ENCODE measurements at regions not wholly inside any gene's neighbourhood (a gene's known extent, or its start where the extent isn't known, plus 50 kb on each side); places are given as distances from the start of the nearest gene placed in this dataset.

DNA sequence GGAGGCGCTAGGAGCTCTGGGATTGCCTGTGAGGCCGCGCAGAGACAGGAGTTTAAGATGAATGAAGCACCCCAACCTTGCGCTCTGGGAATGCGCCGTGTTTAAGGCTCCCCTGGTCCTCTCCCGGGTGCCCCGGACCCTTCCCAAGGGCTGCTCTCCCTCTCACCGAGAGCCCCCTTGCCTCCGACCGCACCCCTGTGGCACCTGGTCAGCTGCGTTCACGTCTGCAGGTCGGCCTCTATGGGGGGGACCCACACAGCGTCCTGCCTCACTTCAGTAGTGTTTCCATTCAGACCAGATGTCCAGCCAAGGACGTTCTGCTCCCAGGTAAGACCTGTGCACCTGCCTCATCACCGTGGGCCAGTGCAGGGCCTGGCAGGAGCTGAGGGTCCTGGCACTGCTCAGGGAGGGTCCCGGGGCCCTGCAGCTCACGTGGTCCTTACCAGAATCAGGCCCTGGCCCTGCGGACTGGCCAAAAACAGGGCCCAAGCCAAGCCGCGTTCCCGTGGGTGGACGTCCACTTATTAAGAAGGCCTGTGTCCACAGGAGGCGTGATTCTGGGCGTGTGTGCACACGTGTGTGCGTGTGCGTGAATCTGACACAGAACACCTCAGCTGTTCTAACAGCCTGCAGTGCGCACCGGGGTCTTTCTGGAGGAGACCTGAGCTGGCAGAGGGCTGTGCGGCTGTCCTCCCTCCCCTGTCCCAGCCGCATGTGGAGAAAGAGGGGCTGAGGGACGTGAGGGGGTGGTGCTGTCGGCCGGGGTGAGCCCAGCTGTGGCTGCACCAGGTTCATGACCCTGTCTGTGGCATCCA lies 79.9 kb upstream of the BHLHE23 start:
- FAIRE-seq (no peak), ATAC-seq (no peak), DNase-seq (ENCODE audit: low read depth in 1 of 2, low spot score in 1 of 2) (no peak)
- Histone ChIP-seq H3K4me1 (no peaks in the 10 kb centered on the region), H3K27ac (no peak overlapping the region), H3K4me2 (no peak overlapping the region), H3K4me3 (no peak overlapping the region), H3K9me3 (no peaks in the 10 kb centered on the region)
- 37% methylated on average over 27 of the region's 36 CpGs for WGBS (ENCODE audit: missing lambda C conversion rate)
- POLR2A ChIA-PET, result no interaction called here
- CTCF ChIA-PET, result interaction anchor here (0.7 kb wide), 1 partner anchor 32 kb away, joined by 3 read pairs; no protein-coding TSS in a partner anchor
- TF ChIP-seq RNF2 (IDR thresholded peaks at IDR 0.05; ENCODE audit: borderline replicate concordance, low read depth) (no peak), CEBPB (IDR thresholded peaks at IDR 0.05) (no peak), SMC3 (IDR thresholded peaks at IDR 0.05) (no peak), PBX3 (IDR thresholded peaks at IDR 0.05) (no peak), CBX2 (IDR thresholded peaks at IDR 0.05; ENCODE audit: borderline replicate concordance, low read depth) (no peak)

GRCh38 chr20:63085151-63085861 lies 78.5 kb upstream of the BHLHE23 start:
- CTCF ChIA-PET, result interaction anchor here (0.6 kb wide), 1 partner anchor 30 kb away, joined by 3 read pairs; no protein-coding TSS in a partner anchor
- ATAC-seq, result peak; percentile 21 to 52; a peak in 4 of 6 replicates
- Histone ChIP-seq H3K4me1 (no peaks in the 10 kb centered on the region), H3K4me2 (no peak overlapping the region), H3K9me3 (no peaks in the 10 kb centered on the region), H3K27ac (no peak overlapping the region), H3K4me3 (no peak overlapping the region)
- no peak for FAIRE-seq
- TF ChIP-seq ZSCAN20 (CRISPR knock-in tag; IDR thresholded peaks at IDR 0.05), result no peak
- no peak for TF ChIP-seq EHMT2 (IDR thresholded peaks at IDR 0.05; ENCODE audit: low read depth)
- TF ChIP-seq CEBPB (IDR thresholded peaks at IDR 0.05), result no peak
- TF ChIP-seq BCL3 (IDR thresholded peaks at IDR 0.05), result no peak
- TF ChIP-seq NPAS2 (CRISPR knock-in tag; IDR thresholded peaks at IDR 0.05; ENCODE audit: borderline replicate concordance), result no peak
- no peak for TF ChIP-seq SMC3 (IDR thresholded peaks at IDR 0.05)
- no peak for TF ChIP-seq SREBF2 (IDR thresholded peaks at IDR 0.05)
- TF ChIP-seq CBX8 (IDR thresholded peaks at IDR 0.05), result no peak
- TF ChIP-seq NR3C1 (IDR thresholded peaks at IDR 0.05), result no peak
- DNase-seq (ENCODE audit: low read depth in 1 of 2, low spot score in 1 of 2), result peak in 1 of 2 experiments; percentile 33
- POLR2A ChIA-PET, result no interaction called here
- whole genome bisulfite sequencing (ENCODE audit: missing lambda C conversion rate), result 39% methylated on average over 34 of the region's 34 CpGs

GRCh38 chr20:63084563-63084927 lies 77.8 kb upstream of the BHLHE23 start:
- no peak for TF ChIP-seq KDM1A (IDR thresholded peaks at IDR 0.05; ENCODE audit: low read depth)
- no peak for TF ChIP-seq CHD2 (IDR thresholded peaks at IDR 0.05; ENCODE audit: low read length, partially characterized antibody)
- no peak for TF ChIP-seq EHMT2 (IDR thresholded peaks at IDR 0.05; ENCODE audit: low read depth)
- TF ChIP-seq ZFP36 (IDR thresholded peaks at IDR 0.05; ENCODE audit: borderline replicate concordance, partially characterized antibody), result no peak
- no peak for TF ChIP-seq MYC (IDR thresholded peaks at IDR 0.05; ENCODE audit: borderline replicate concordance, low read length)
- no peak for TF ChIP-seq TP53 (CRISPR knock-in tag; IDR thresholded peaks at IDR 0.05)
- no peak for TF ChIP-seq EHF (CRISPR knock-in tag; IDR thresholded peaks at IDR 0.05)
- TF ChIP-seq EP300 (IDR thresholded peaks at IDR 0.05), result no peak
- TF ChIP-seq FOSB (CRISPR knock-in tag; IDR thresholded peaks at IDR 0.05), result no peak
- no peak for TF ChIP-seq HOXB5 (CRISPR knock-in tag; IDR thresholded peaks at IDR 0.05)
- TF ChIP-seq KDM5A (IDR thresholded peaks at IDR 0.05), result no peak
- TF ChIP-seq GATA3 (IDR thresholded peaks at IDR 0.05; ENCODE audit: borderline replicate concordance), result no peak
- no peak for TF ChIP-seq RFX5 (IDR thresholded peaks at IDR 0.05)
- TF ChIP-seq, protein P1, sequence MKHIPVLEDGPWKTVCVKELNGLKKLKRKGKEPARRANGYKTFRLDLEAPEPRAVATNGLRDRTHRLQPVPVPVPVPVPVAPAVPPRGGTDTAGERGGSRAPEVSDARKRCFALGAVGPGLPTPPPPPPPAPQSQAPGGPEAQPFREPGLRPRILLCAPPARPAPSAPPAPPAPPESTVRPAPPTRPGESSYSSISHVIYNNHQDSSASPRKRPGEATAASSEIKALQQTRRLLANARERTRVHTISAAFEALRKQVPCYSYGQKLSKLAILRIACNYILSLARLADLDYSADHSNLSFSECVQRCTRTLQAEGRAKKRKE (CRISPR knock-in tag; IDR thresholded peaks at IDR 0.05; ENCODE audit: low read depth), result no peak
- ChIA-PET POLR2A (no interaction called here), CTCF (no interaction called here)
- Histone ChIP-seq H3K4me3 (no peak overlapping the region), H3K4me2 (no peak overlapping the region), H3K9me3 (no peaks in the 10 kb centered on the region), H3K27ac (no peak overlapping the region), H3K4me1 (no peaks in the 10 kb centered on the region)
- DNase-seq (ENCODE audit: low read depth in 1 of 2, low spot score in 1 of 2) (no peak), FAIRE-seq (no peak), ATAC-seq (no peak)
- WGBS (ENCODE audit: missing lambda C conversion rate), result 24% methylated on average over 10 of the region's 15 CpGs
